GM21367 (cell line): ENCODE measurements at regions not wholly inside any gene's neighbourhood (a gene's known extent, or its start where the extent isn't known, plus 50 kb on each side); places are given as distances from the start of the nearest gene placed in this dataset.

Experiments
- ATAC-seq: cut with Tn5 transposase; IDR thresholded peaks from one replicate; pipeline ENCODE4 v1.9.1; 2021; ENCODE audit not compliant: unreplicated experiment

- no peak for ATAC-seq
Observed at GRCh38 chr14:84591827-84592445, 938.0 kb upstream of the FLRT2 start.

GRCh38 chr14:84592770-84593169, 937.2 kb upstream of the FLRT2 start:
- no peak for ATAC-seq

GRCh38 chr14:84610086-84610485, 919.9 kb upstream of the FLRT2 start:
- no peak for ATAC-seq

GRCh38 chr14:84622357-84622756, 907.6 kb upstream of the FLRT2 start:
- no peak for ATAC-seq

- no peak for ATAC-seq
Observed at GRCh38 chr14:84643446-84643845, 886.5 kb upstream of the FLRT2 start.

GRCh38 chr14:84646786-84647500, 883.0 kb upstream of the FLRT2 start:
- ATAC-seq, result no peak

GRCh38 chr14:84655014-84655413, 874.9 kb upstream of the FLRT2 start:
- no peak for ATAC-seq

- no peak for ATAC-seq
Observed at GRCh38 chr14:84657911-84658310, 872.0 kb upstream of the FLRT2 start.

- no peak for ATAC-seq
Observed at GRCh38 chr14:84670796-84671195, 859.1 kb upstream of the FLRT2 start.

GRCh38 chr14:84671776-84672175, 858.2 kb upstream of the FLRT2 start:
- ATAC-seq, result no peak

- no peak for ATAC-seq
Observed at GRCh38 chr14:84674636-84675035, 855.3 kb upstream of the FLRT2 start.

- no peak for ATAC-seq
Observed at GRCh38 chr14:84686550-84686949, 843.4 kb upstream of the FLRT2 start.

GRCh38 chr14:84688297-84689025, 841.5 kb upstream of the FLRT2 start:
- ATAC-seq, result no peak

GRCh38 chr14:84694161-84694560, 835.8 kb upstream of the FLRT2 start:
- ATAC-seq, result no peak

GRCh38 chr14:84704601-84705000, 825.3 kb upstream of the FLRT2 start:
- ATAC-seq, result no peak

GRCh38 chr14:84707830-84708229, 822.1 kb upstream of the FLRT2 start:
- no peak for ATAC-seq

- no peak for ATAC-seq
Observed at GRCh38 chr14:84708865-84709264, 821.1 kb upstream of the FLRT2 start.

- ATAC-seq, result no peak
Observed at GRCh38 chr14:84726471-84726870, 803.5 kb upstream of the FLRT2 start.

GRCh38 chr14:84749191-84749955, 780.6 kb upstream of the FLRT2 start:
- ATAC-seq, result no peak

GRCh38 chr14:84750284-84750683, 779.7 kb upstream of the FLRT2 start:
- ATAC-seq, result no peak

GRCh38 chr14:84750763-84751554, 779.0 kb upstream of the FLRT2 start:
- no peak for ATAC-seq
